Left ventricle myocardium inferior (tissue), 1 donor: ENCODE measurements at regions not wholly inside any gene's neighbourhood (a gene's known extent, or its start where the extent isn't known, plus 50 kb on each side); places are given as distances from the start of the nearest gene placed in this dataset.

ENCODE experiments used
- DNase-seq: peaks from one replicate; pipeline ENCODE4 v3.0.0-alpha.2; 2020
- H3K27ac ChIP-seq: fragments of 200-600 bp; replicated peaks from 2 replicates; pipeline ENCODE4 v1.8.0; 2021
- H3K27me3 ChIP-seq: fragments of 200-600 bp; 2 replicates; pipeline ENCODE4 v1.8.0; 2021; ENCODE audit warnings: low read depth
- H3K36me3 ChIP-seq: fragments of 200-600 bp; 2 replicates; pipeline ENCODE4 v1.8.0; 2021
- H3K4me1 ChIP-seq: fragments of 200-600 bp; 2 replicates; pipeline ENCODE4 v1.8.0; 2021
- H3K4me3 ChIP-seq: fragments of 200-600 bp; 2 replicates; pipeline ENCODE4 v1.8.0; 2021; ENCODE audit warnings: mild to moderate bottlenecking, moderate library complexity
- H3K9me3 ChIP-seq: fragments of 200-600 bp; replicated peaks from 2 replicates; pipeline ENCODE4 v1.8.0; 2021
- intact Hi-C: fragments of 100-400 bp; cut with micrococcal nuclease; formaldehyde crosslinking; loops from one replicate; pipeline ENCODE4 v1.11.0; 2022
- TF ChIP-seq, protein P1 (sequence below): fragments of 200-600 bp; IDR thresholded peaks from 2 replicates; pipeline ENCODE4 v1.8.0; 2021; ENCODE audit warnings: antibody characterized with exemption, mild to moderate bottlenecking, borderline replicate concordance
- donor health status: DM: no; HTN: yes; CAD: no; lungs with severe emphysema.

DNA sequence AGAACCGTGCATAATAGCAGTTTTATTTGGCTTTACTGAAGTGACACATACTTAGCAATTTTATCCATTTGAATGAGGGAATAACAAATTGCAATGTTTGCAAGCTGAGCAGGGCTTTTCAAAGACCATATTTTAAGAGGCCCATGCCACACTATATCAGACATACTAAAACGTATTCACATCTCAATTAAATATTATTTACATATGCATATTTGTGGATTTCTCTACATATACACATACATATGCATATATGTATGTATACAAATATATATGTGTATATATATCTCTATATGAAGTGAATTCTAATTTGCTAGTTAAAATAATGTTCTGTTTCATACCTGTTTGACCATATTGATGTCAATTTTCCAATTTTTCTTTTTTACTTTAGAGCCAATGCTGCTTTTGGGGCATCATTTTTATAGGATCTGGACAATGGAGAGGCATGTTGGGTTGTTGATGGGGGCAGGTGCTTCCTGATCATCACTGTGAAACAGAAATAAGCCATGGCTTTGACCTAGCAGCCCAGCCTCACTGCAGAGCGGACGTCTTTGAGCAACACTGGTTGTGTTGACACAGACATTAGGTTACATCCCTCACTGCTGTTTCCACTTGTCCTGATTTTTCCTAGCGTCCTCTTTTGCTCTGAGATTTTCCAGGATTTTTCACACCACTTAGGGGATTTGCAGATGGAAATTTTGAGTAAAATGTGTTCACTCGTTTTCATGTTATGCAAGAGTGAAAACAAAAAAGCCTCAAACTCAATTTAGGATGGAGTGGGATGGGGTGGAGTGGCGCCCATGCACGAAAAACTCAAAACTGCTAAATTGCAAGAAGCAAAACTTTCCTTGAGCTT lies 56.9 kb downstream of the RDH14 start:
- Histone ChIP-seq H3K36me3 (no peaks in the 10 kb centered on the region), H3K4me3 (no peak overlapping the region), H3K27me3 (peaks cover 5% of the 10 kb centered on the region), H3K4me1 (no peaks in the 10 kb centered on the region), H3K9me3 (no peaks in the 10 kb centered on the region), H3K27ac (no peak overlapping the region)
- intact Hi-C loops = no loop called here
- no peak for DNase-seq
- TF ChIP-seq, protein P1, sequence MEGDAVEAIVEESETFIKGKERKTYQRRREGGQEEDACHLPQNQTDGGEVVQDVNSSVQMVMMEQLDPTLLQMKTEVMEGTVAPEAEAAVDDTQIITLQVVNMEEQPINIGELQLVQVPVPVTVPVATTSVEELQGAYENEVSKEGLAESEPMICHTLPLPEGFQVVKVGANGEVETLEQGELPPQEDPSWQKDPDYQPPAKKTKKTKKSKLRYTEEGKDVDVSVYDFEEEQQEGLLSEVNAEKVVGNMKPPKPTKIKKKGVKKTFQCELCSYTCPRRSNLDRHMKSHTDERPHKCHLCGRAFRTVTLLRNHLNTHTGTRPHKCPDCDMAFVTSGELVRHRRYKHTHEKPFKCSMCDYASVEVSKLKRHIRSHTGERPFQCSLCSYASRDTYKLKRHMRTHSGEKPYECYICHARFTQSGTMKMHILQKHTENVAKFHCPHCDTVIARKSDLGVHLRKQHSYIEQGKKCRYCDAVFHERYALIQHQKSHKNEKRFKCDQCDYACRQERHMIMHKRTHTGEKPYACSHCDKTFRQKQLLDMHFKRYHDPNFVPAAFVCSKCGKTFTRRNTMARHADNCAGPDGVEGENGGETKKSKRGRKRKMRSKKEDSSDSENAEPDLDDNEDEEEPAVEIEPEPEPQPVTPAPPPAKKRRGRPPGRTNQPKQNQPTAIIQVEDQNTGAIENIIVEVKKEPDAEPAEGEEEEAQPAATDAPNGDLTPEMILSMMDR = no peak

DNA sequence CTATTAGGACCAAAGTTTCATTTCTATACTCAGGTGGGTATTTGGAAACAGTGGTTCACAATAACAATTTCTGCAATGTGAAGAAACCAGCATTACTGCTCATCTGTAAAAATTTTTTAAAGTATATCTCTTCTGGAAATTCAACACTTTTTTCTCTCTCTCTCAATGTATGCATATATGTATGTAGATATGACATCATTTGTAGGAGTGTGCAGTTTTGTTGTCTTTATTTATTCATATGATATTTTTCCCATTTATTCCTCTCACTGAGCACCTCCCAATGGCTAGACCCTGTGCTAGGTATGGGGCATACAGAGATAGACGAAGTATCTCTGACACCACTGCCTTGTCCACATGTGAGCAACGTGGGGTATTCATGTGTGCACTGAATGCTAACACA lies 58.3 kb downstream of the RDH14 start:
- Histone ChIP-seq H3K4me3 (no peak overlapping the region), H3K4me1 (no peaks in the 10 kb centered on the region), H3K9me3 (no peaks in the 10 kb centered on the region), H3K36me3 (no peaks in the 10 kb centered on the region), H3K27me3 (peaks cover 5% of the 10 kb centered on the region), H3K27ac (no peak overlapping the region)
- TF ChIP-seq, protein P1 = no peak
- intact Hi-C loops = no loop called here
- DNase-seq = no peak

DNA sequence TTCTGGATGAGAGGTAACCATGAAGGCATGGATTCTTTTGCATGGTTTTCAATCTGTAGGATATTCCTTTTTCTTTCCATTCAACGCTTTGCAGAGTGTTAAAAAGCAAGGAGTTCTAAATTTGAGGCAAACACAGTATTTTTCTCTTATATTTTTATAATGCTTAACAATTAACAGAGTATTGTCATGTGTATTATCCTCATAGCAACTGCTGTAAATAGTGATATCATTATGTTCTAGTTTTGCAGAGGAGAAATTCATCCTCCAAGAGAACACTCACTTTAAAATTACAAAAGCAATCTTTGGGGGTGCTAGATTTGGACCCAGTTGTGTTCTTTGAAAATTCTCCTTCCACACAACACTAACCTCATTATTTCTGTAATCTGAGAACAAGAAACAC lies 58.7 kb downstream of the RDH14 start:
- H3K4me1 ChIP-seq = no peaks in the 10 kb centered on the region
- peaks cover 5% of the 10 kb centered on the region for H3K27me3 ChIP-seq
- H3K36me3 ChIP-seq = no peaks in the 10 kb centered on the region
- no peaks in the 10 kb centered on the region for H3K9me3 ChIP-seq
- H3K4me3 ChIP-seq = no peak overlapping the region
- TF ChIP-seq, protein P1 = no peak
- intact Hi-C loops = no loop called here
- DNase-seq = no peak
- H3K27ac ChIP-seq = no peak overlapping the region

DNA sequence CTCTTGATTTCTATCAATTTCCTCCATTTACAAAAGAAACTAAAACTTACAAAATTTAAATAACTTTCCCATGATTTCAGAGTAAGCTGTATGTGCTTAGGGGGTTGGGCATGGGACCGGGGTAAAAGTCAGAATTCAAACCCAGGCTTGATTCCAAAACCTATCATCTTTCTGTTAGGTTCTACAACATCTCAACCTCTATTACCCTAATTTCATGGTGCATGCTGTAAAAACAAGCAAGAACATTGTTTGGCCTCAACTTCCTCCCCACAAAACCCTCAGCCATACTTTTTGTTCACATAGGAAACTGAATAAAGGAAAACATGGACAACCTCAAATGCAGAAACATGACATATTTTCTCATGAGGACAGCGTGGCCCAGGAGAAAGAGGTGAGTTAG lies 59.3 kb downstream of the RDH14 start:
- no peak for DNase-seq
- TF ChIP-seq, protein P1 = no peak
- Histone ChIP-seq H3K4me1 (no peaks in the 10 kb centered on the region), H3K27ac (no peak overlapping the region), H3K36me3 (no peaks in the 10 kb centered on the region), H3K4me3 (no peak overlapping the region), H3K27me3 (peaks cover 5% of the 10 kb centered on the region), H3K9me3 (no peaks in the 10 kb centered on the region)
- intact Hi-C loops = no loop called here

DNA sequence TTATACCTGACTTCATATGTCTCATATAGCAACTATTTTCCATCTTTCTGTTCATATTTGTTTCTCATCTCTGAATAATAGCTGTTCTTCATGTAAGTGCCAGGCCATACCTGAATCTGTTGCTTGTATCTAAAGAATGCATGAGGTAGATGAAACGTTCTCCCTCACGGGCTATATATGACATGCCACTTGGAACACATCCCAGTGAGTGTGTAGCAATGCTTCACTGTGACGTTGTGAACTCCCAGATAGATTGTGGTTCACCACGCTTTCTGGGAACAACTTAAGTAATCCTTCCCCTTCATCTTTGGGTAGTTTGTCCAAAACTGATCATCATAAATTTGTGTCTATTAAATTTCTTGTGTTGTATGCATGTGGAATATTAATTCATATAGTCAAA lies 60.1 kb downstream of the RDH14 start:
- no peaks in the 10 kb centered on the region for H3K36me3 ChIP-seq
- DNase-seq = no peak
- no peaks in the 10 kb centered on the region for H3K9me3 ChIP-seq
- no peaks in the 10 kb centered on the region for H3K27me3 ChIP-seq
- intact Hi-C loops = no loop called here
- TF ChIP-seq, protein P1 = no peak
- no peaks in the 10 kb centered on the region for H3K4me1 ChIP-seq
- H3K27ac ChIP-seq = no peak overlapping the region
- no peak overlapping the region for H3K4me3 ChIP-seq
